Ishikawa (cell line): ENCODE measurements at regions not wholly inside any gene's neighbourhood (a gene's known extent, or its start where the extent isn't known, plus 50 kb on each side); places are given as distances from the start of the nearest gene placed in this dataset.

ENCODE experiments used
- CEBPB ChIP-seq: IDR thresholded peaks from 2 replicates; pipeline ENCODE4 v1.6.1; 2012
- CREB1 ChIP-seq: IDR thresholded peaks from 2 replicates; pipeline ENCODE4 v1.6.1; 2012; ENCODE audit warnings: low read depth
- EGR1 ChIP-seq: IDR thresholded peaks from 2 replicates; pipeline ENCODE4 v1.6.1; 2012
- EP300 ChIP-seq: IDR thresholded peaks from 2 replicates; pipeline ENCODE4 v1.6.1; 2012; ENCODE audit warnings: borderline replicate concordance
- FOXM1 ChIP-seq: IDR thresholded peaks from 2 replicates; pipeline ENCODE4 v1.6.1; 2012; ENCODE audit warnings: low read depth, borderline replicate concordance
- MAX ChIP-seq: IDR thresholded peaks from 2 replicates; pipeline ENCODE4 v1.6.1; 2012
- NFIC ChIP-seq: IDR thresholded peaks from 2 replicates; pipeline ENCODE4 v1.6.1; 2012
- RAD21 ChIP-seq: IDR thresholded peaks from 2 replicates; pipeline ENCODE4 v1.6.1; 2012; ENCODE audit warnings: low read depth
- REST ChIP-seq: IDR thresholded peaks from 2 replicates; pipeline ENCODE4 v1.6.1; 2012; ENCODE audit warnings: low read depth, mild to moderate bottlenecking
- TAF1 ChIP-seq: IDR thresholded peaks from 2 replicates; pipeline ENCODE4 v1.6.1; 2012; ENCODE audit warnings: low read depth, mild to moderate bottlenecking
- TCF12 ChIP-seq: IDR thresholded peaks from 2 replicates; pipeline ENCODE4 v1.6.1; 2012; ENCODE audit warnings: low read depth
- TEAD4 ChIP-seq: IDR thresholded peaks from 2 replicates; pipeline ENCODE4 v1.6.1; 2012
- USF1 ChIP-seq: IDR thresholded peaks from 2 replicates; pipeline ENCODE4 v1.6.1; 2012
- YY1 ChIP-seq: IDR thresholded peaks from 2 replicates; pipeline ENCODE4 v1.6.1; 2012; ENCODE audit warnings: low read depth
- ZBTB7A ChIP-seq: IDR thresholded peaks from 2 replicates; pipeline ENCODE4 v1.6.1; 2012; ENCODE audit warnings: low read depth

- TF ChIP-seq TEAD4: no peak
- no peak for TF ChIP-seq FOXM1
- TF ChIP-seq EP300: no peak
- TF ChIP-seq CEBPB: no peak
- no peak for TF ChIP-seq USF1
- no peak for TF ChIP-seq ZBTB7A
- TF ChIP-seq YY1: no peak
- no peak for TF ChIP-seq TAF1
- TF ChIP-seq MAX: no peak
- no peak for TF ChIP-seq REST
Measured at GRCh38 chr13:85995788-85996418, 196.7 kb upstream of the SLITRK6 start.

- TF ChIP-seq USF1 (no peak), TAF1 (no peak), YY1 (no peak), RAD21 (no peak), TEAD4 (no peak), EGR1 (no peak), MAX (no peak)
Measured at GRCh38 chr13:85993567-85993966, 194.3 kb upstream of the SLITRK6 start.

GRCh38 chr13:85990397-85990796 is 191.2 kb upstream of the SLITRK6 start:
- TF ChIP-seq TAF1 (no peak), USF1 (no peak), CEBPB (no peak)

- no peak for TF ChIP-seq TAF1
- TF ChIP-seq NFIC: peak; percentile 53; the same call in 1 of the 2 replicates
- TF ChIP-seq MAX: no peak
- TF ChIP-seq TEAD4: peak; percentile 85
- no peak for TF ChIP-seq TCF12
- TF ChIP-seq EGR1: no peak
- peak; percentile 71 for TF ChIP-seq EP300
- TF ChIP-seq USF1: no peak
- TF ChIP-seq CEBPB: 0 out of 2 replicates have a peak, but pooled peaks have one; percentile 12
- TF ChIP-seq ZBTB7A: no peak
- TF ChIP-seq FOXM1: peak; percentile 61; the same call in 1 of the 2 replicates
- no peak for TF ChIP-seq CREB1
- TF ChIP-seq RAD21: peak; percentile 13; the same call in 1 of the 2 replicates
- no peak for TF ChIP-seq REST
- TF ChIP-seq YY1: no peak
Measured at GRCh38 chr13:85985797-85986196, 186.6 kb upstream of the SLITRK6 start.

GRCh38 chr13:85982102-85982501 is 182.9 kb upstream of the SLITRK6 start:
- TF ChIP-seq FOXM1 (no peak), NFIC (no peak), MAX (no peak), EP300 (no peak), TEAD4 (no peak), CEBPB (no peak), CREB1 (no peak), TAF1 (no peak), TCF12 (no peak)
